Astrocyte (in vitro differentiated cells and primary cell): ENCODE measurements at regions not wholly inside any gene's neighbourhood (a gene's known extent, or its start where the extent isn't known, plus 50 kb on each side); places are given as distances from the start of the nearest gene placed in this dataset.

ENCODE experiments used
- DNase-seq: peaks from one replicate; pipeline ENCODE4 v3.0.0-alpha.2; 2010; ENCODE audit warnings: low read depth
- FAIRE-seq: peaks from 2 replicates; lab custom pipeline; 2011; peaks lifted over from hg19 to GRCh38; lab: Jason Lieb, UNC
- H2AFZ ChIP-seq: 2 replicates; pipeline ENCODE4 v1.6.0; 2012; ENCODE audit warnings: low read depth, low read length, inconsistent platforms
- H3K27ac ChIP-seq: 2 replicates; pipeline ENCODE4 v1.5.1; 2011; ENCODE audit warnings: low read depth, low read length, inconsistent platforms
- H3K27me3 ChIP-seq: 2 replicates; pipeline ENCODE4 v1.6.0; 2011; ENCODE audit warnings: low read length, inconsistent platforms; ENCODE audit not compliant: insufficient read depth
- H3K36me3 ChIP-seq: 2 replicates; pipeline ENCODE4 v1.5.1; 2011; ENCODE audit warnings: low read length, inconsistent platforms; ENCODE audit not compliant: insufficient read depth
- H3K4me1 ChIP-seq: 2 replicates; pipeline ENCODE4 v1.5.1; 2011; ENCODE audit warnings: low read length, inconsistent platforms; ENCODE audit not compliant: insufficient read depth
- H3K4me2 ChIP-seq: 2 replicates; pipeline ENCODE4 v1.6.0; 2012; ENCODE audit warnings: low read length, inconsistent platforms
- H3K4me3 ChIP-seq: 2 replicates; pipeline ENCODE4 v1.5.1; 2011; ENCODE audit warnings: low read depth, mild to moderate bottlenecking, low read length, inconsistent platforms; ENCODE audit not compliant: insufficient read depth
- H3K79me2 ChIP-seq: 2 replicates; pipeline ENCODE4 v1.6.0; 2012; ENCODE audit warnings: mild to moderate bottlenecking, low read length, inconsistent platforms; ENCODE audit not compliant: insufficient read depth
- H3K9ac ChIP-seq: 2 replicates; pipeline ENCODE4 v1.6.0; 2012; ENCODE audit warnings: mild to moderate bottlenecking, low read length, inconsistent platforms
- H3K9me3 ChIP-seq: 2 replicates; pipeline ENCODE4 v1.5.1; 2012; ENCODE audit warnings: low read depth, mild to moderate bottlenecking, low read length, inconsistent platforms; ENCODE audit not compliant: insufficient read depth
- H4K20me1 ChIP-seq: 2 replicates; pipeline ENCODE4 v1.6.0; 2012; ENCODE audit warnings: low read length, inconsistent platforms; ENCODE audit not compliant: insufficient read depth
- H3K27ac Mint-ChIP-seq: one replicate; pipeline ENCODE4 v1.8.0; 2021; ENCODE audit warnings: mild to moderate bottlenecking, mixed read lengths; ENCODE audit not compliant: unreplicated experiment
- H3K27me3 Mint-ChIP-seq: one replicate; pipeline ENCODE4 v1.8.0; 2021; ENCODE audit warnings: low read depth, mixed read lengths; ENCODE audit not compliant: unreplicated experiment
- H3K36me3 Mint-ChIP-seq: one replicate; pipeline ENCODE4 v1.8.0; 2021; ENCODE audit warnings: low read depth, mixed read lengths; ENCODE audit not compliant: unreplicated experiment
- H3K4me1 Mint-ChIP-seq: one replicate; pipeline ENCODE4 v1.8.0; 2021; ENCODE audit warnings: low read depth, mixed read lengths; ENCODE audit not compliant: unreplicated experiment
- H3K4me3 Mint-ChIP-seq: one replicate; pipeline ENCODE4 v1.8.0; 2021; ENCODE audit warnings: mild to moderate bottlenecking, moderate library complexity, mixed read lengths; ENCODE audit not compliant: unreplicated experiment
- H3K9me3 Mint-ChIP-seq: one replicate; pipeline ENCODE4 v1.8.0; 2021; ENCODE audit warnings: mild to moderate bottlenecking, mixed read lengths; ENCODE audit not compliant: unreplicated experiment
- CTCF ChIP-seq: IDR thresholded peaks from 2 replicates; pipeline ENCODE4 v1.5.1; 2011; ENCODE audit warnings: low read depth, mild to moderate bottlenecking, inconsistent platforms, low read length, moderate library complexity; ENCODE audit not compliant: insufficient read depth
- EZH2 ChIP-seq: IDR thresholded peaks from 2 replicates; pipeline ENCODE4 v1.6.1; 2012; ENCODE audit warnings: mild to moderate bottlenecking, low read length, inconsistent platforms; ENCODE audit not compliant: insufficient read depth

- no peak overlapping the region for H3K4me3 Mint-ChIP-seq
- Histone ChIP-seq H3K36me3 (no peaks in the 10 kb centered on the region), H3K4me3 (no peak overlapping the region), H3K9ac (no peak overlapping the region), H3K27ac (no peak overlapping the region), H3K79me2 (no peaks in the 10 kb centered on the region), H3K4me2 (no peak overlapping the region), H3K27me3 (no peaks in the 10 kb centered on the region), H3K4me1 (no peaks in the 10 kb centered on the region), H2AFZ (no peak overlapping the region), H3K9me3 (no peaks in the 10 kb centered on the region), H4K20me1 (no peaks in the 10 kb centered on the region)
- no peak for TF ChIP-seq CTCF
- no peak for TF ChIP-seq EZH2
- H3K9me3 Mint-ChIP-seq = no peaks in the 10 kb centered on the region
- H3K27ac Mint-ChIP-seq = peak overlapping the region; percentile 64
- peaks cover 6% of the 10 kb centered on the region for H3K27me3 Mint-ChIP-seq
- DNase-seq = peak; percentile 22
- no peak for FAIRE-seq
- no peaks in the 10 kb centered on the region for H3K36me3 Mint-ChIP-seq
- peaks cover 9% of the 10 kb centered on the region for H3K4me1 Mint-ChIP-seq
These were observed 105.7 kb downstream of the HOXA1 start for GRCh38 chr7:26989897-26990670.

- Mint-ChIP-seq H3K4me1 (peaks cover 9% of the 10 kb centered on the region), H3K27ac (no peak overlapping the region), H3K9me3 (peaks cover 2% of the 10 kb centered on the region), H3K4me3 (no peak overlapping the region), H3K36me3 (no peaks in the 10 kb centered on the region), H3K27me3 (no peaks in the 10 kb centered on the region)
- H3K79me2 ChIP-seq = no peaks in the 10 kb centered on the region
- no peak overlapping the region for H3K27ac ChIP-seq
- H4K20me1 ChIP-seq = no peaks in the 10 kb centered on the region
- no peak overlapping the region for H3K9ac ChIP-seq
- no peak for FAIRE-seq
- H3K36me3 ChIP-seq = no peaks in the 10 kb centered on the region
- H3K9me3 ChIP-seq = no peaks in the 10 kb centered on the region
- no peak for DNase-seq
- H2AFZ ChIP-seq = no peak overlapping the region
- H3K4me1 ChIP-seq = no peaks in the 10 kb centered on the region
- H3K4me3 ChIP-seq = no peak overlapping the region
- no peaks in the 10 kb centered on the region for H3K27me3 ChIP-seq
- TF ChIP-seq CTCF = no peak
- TF ChIP-seq EZH2 = no peak
- H3K4me2 ChIP-seq = no peak overlapping the region
These were observed 106.9 kb downstream of the HOXA1 start for GRCh38 chr7:26988836-26989374.

DNA sequence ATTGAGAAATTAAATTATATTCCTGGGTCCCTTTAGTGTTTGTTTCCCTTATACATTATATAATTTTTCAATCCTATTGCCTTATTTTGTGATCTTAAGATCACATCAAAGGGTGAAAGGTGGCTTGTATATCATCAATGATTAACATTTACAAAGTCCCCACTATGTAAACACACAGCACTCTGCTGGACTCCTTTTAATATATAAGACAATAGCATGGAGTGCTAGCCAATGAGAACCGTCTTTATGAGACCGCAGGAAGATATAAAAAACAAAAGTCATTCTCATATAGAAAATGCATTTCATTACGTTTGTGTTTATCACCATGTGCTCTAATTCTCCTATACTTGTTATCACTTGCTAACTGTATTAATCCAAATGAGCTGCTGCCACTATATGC, 108.5 kb downstream of the HOXA1 start:
- H3K27me3 ChIP-seq = no peaks in the 10 kb centered on the region
- TF ChIP-seq CTCF (no peak), EZH2 (no peak)
- H3K36me3 ChIP-seq = no peaks in the 10 kb centered on the region
- H3K4me1 Mint-ChIP-seq = peaks cover 9% of the 10 kb centered on the region
- H3K79me2 ChIP-seq = no peaks in the 10 kb centered on the region
- DNase-seq (no peak), FAIRE-seq (no peak)
- no peaks in the 10 kb centered on the region for H4K20me1 ChIP-seq
- H3K9me3 ChIP-seq = no peaks in the 10 kb centered on the region
- H3K36me3 Mint-ChIP-seq = no peaks in the 10 kb centered on the region
- no peak overlapping the region for H3K4me3 ChIP-seq
- H3K9me3 Mint-ChIP-seq = peaks cover 2% of the 10 kb centered on the region
- peaks cover 4% of the 10 kb centered on the region for H3K27me3 Mint-ChIP-seq
- H3K4me1 ChIP-seq = no peaks in the 10 kb centered on the region
- H3K27ac ChIP-seq = no peak overlapping the region
- no peak overlapping the region for H2AFZ ChIP-seq
- no peak overlapping the region for H3K27ac Mint-ChIP-seq
- no peak overlapping the region for H3K4me3 Mint-ChIP-seq
- no peak overlapping the region for H3K4me2 ChIP-seq
- H3K9ac ChIP-seq = no peak overlapping the region
